ENCODE measurements at regions not wholly inside any gene's neighbourhood (a gene's known extent, or its start where the extent isn't known, plus 50 kb on each side); places are given as distances from the start of the nearest gene placed in this dataset.

GRCh38 chr11:115737875-115738274 is 233.7 kb upstream of the CADM1 start:
- Mint-ChIP-seq H3K36me3 (ENCODE audit: low read depth) (no peaks in the 10 kb centered on the region), H3K27me3 (ENCODE audit: low read depth) (peaks cover 7% of the 10 kb centered on the region), H3K4me3 (no peak overlapping the region), H3K27ac (no peak overlapping the region), H3K4me1 (no peaks in the 10 kb centered on the region), H3K9me3 (no peaks in the 10 kb centered on the region)
- no peak for TF ChIP-seq CTCF (IDR thresholded peaks at IDR 0.05; ENCODE audit: unreplicated experiment in 3 of 3)

- H3K4me1 Mint-ChIP-seq: no peaks in the 10 kb centered on the region
- no peak overlapping the region for H3K4me3 Mint-ChIP-seq
- no peak for TF ChIP-seq CTCF (IDR thresholded peaks at IDR 0.05; ENCODE audit: unreplicated experiment in 3 of 3)
- no peaks in the 10 kb centered on the region for H3K9me3 Mint-ChIP-seq
- H3K27me3 Mint-ChIP-seq (ENCODE audit: low read depth): peaks cover 3% of the 10 kb centered on the region
- H3K27ac Mint-ChIP-seq: no peak overlapping the region
- no peaks in the 10 kb centered on the region for H3K36me3 Mint-ChIP-seq (ENCODE audit: low read depth)
These were observed 231.9 kb upstream of the CADM1 start for GRCh38 chr11:115736146-115736545.

GRCh38 chr11:115724666-115725065 is 220.5 kb upstream of the CADM1 start:
- Mint-ChIP-seq H3K4me1 (peaks cover 24% of the 10 kb centered on the region), H3K4me3 (no peak overlapping the region), H3K36me3 (ENCODE audit: low read depth) (no peaks in the 10 kb centered on the region), H3K9me3 (peaks cover 8% of the 10 kb centered on the region), H3K27me3 (ENCODE audit: low read depth) (peaks cover 16% of the 10 kb centered on the region), H3K27ac (no peak overlapping the region)
- TF ChIP-seq CTCF (IDR thresholded peaks at IDR 0.05; ENCODE audit: unreplicated experiment in 3 of 3): no peak

- Mint-ChIP-seq H3K9me3 (peaks cover 8% of the 10 kb centered on the region), H3K27ac (no peak overlapping the region), H3K4me1 (peaks cover 33% of the 10 kb centered on the region), H3K36me3 (ENCODE audit: low read depth) (no peaks in the 10 kb centered on the region), H3K27me3 (ENCODE audit: low read depth) (peaks cover 11% of the 10 kb centered on the region), H3K4me3 (no peak overlapping the region)
- TF ChIP-seq CTCF (IDR thresholded peaks at IDR 0.05; ENCODE audit: unreplicated experiment in 3 of 3): no peak
These were observed 218.5 kb upstream of the CADM1 start for GRCh38 chr11:115722711-115723110.

GRCh38 chr11:115721296-115721995 is 217.2 kb upstream of the CADM1 start:
- no peak overlapping the region for H3K4me3 Mint-ChIP-seq
- peaks cover 38% of the 10 kb centered on the region for H3K4me1 Mint-ChIP-seq
- no peak for TF ChIP-seq CTCF (IDR thresholded peaks at IDR 0.05; ENCODE audit: unreplicated experiment in 3 of 3)
- peaks cover 12% of the 10 kb centered on the region for H3K27me3 Mint-ChIP-seq (ENCODE audit: low read depth)
- no peak overlapping the region for H3K27ac Mint-ChIP-seq
- H3K36me3 Mint-ChIP-seq (ENCODE audit: low read depth): no peaks in the 10 kb centered on the region
- H3K9me3 Mint-ChIP-seq: peaks cover 8% of the 10 kb centered on the region

GRCh38 chr11:115720602-115721245 is 216.5 kb upstream of the CADM1 start:
- H3K27ac Mint-ChIP-seq: no peak overlapping the region
- peaks cover 43% of the 10 kb centered on the region for H3K4me1 Mint-ChIP-seq

More at GRCh38 chr11:115720602-115721245, 216.5 kb upstream of the CADM1 start:
- Mint-ChIP-seq H3K36me3 (ENCODE audit: low read depth) (no peaks in the 10 kb centered on the region), H3K27me3 (ENCODE audit: low read depth) (peaks cover 10% of the 10 kb centered on the region), H3K9me3 (peaks cover 5% of the 10 kb centered on the region), H3K4me3 (no peak overlapping the region)
- no peak for TF ChIP-seq CTCF (IDR thresholded peaks at IDR 0.05; ENCODE audit: unreplicated experiment in 3 of 3)
